BLaER1 treated with 17β-estradiol and CSF1 and Interleukin-3, amounts not matched to agents 10 nM and 100 nM (cell line): ENCODE measurements at regions not wholly inside any gene's neighbourhood (a gene's known extent, or its start where the extent isn't known, plus 50 kb on each side); places are given as distances from the start of the nearest gene placed in this dataset.
A peak's percentile ranks its signal among the peaks of the same experiment; 100 is the strongest.

Source experiments
- H3K27ac ChIP-seq, 11 experiments: shearing (Covaris generic); formaldehyde crosslinking; 2 replicates each; pipeline ENCODE4 v1.8.1; 2022
- H3K27me3 ChIP-seq, 11 experiments: shearing (Covaris generic); formaldehyde crosslinking; 2 replicates each; pipeline ENCODE4 v1.8.1; 2022
- H3K36me3 ChIP-seq, 11 experiments: shearing (Covaris generic); formaldehyde crosslinking; 2 replicates each; pipeline ENCODE4 v1.8.1; 2022
- H3K4me1 ChIP-seq, 10 experiments: shearing (Covaris generic); formaldehyde crosslinking; 2 replicates each; pipeline ENCODE4 v1.8.1; 2022
- H3K4me2 ChIP-seq, 11 experiments: shearing (Covaris generic); formaldehyde crosslinking; 2 replicates each; pipeline ENCODE4 v1.8.1; 2022
- H3K4me3 ChIP-seq, 10 experiments: shearing (Covaris generic); formaldehyde crosslinking; 2 replicates each; pipeline ENCODE4 v1.8.1; 2022
- H3K9ac ChIP-seq, 11 experiments: shearing (Covaris generic); formaldehyde crosslinking; 2 replicates each; pipeline ENCODE4 v1.8.1; 2022
- H3K9me3 ChIP-seq, 11 experiments: shearing (Covaris generic); formaldehyde crosslinking; replicated peaks in 1 of 11; 2 replicates each; pipeline ENCODE4 v1.8.1; 2022
- H4K20me1 ChIP-seq, 11 experiments: shearing (Covaris generic); formaldehyde crosslinking; 2 replicates each; pipeline ENCODE4 v1.8.1; 2022
- Cebpa-rat ChIP-seq, 11 experiments: shearing (Covaris generic); IDR thresholded peaks; 2 replicates each; pipeline ENCODE4 v1.8.1; 2022

DNA sequence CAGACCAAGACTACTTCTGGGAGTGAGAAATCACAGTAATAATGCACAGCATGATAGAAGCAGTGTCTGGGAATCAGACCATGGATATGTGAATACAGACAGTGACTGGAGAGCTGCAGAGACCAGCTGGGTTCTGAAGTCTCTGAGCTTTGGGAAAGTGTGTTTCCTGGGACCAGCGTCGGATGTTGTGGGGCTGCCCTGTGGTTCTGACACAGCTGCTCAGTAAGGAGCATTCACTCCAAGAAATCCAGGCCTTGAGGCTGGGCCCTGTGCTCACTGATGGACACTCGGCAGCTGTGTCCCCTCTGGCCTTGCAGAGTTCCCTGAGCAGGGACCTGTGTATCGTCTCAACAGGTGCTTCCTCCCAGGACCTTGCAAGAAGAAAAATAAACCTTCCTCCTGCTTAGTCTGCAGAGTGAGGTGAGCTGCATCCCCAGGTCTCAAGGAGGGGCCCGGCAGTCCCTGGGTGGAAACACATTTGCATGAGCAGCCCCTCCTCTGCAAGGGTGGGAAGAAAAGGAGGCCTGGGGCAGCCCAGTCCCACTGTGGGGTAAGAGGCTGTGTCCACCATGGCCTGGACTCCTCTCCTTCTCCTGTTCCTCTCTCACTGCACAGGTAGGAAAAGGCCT, 107.9 kb downstream of the VPREB1 start:
- no peak for TF ChIP-seq Cebpa-rat (IDR thresholded peaks at IDR 0.05)
- peaks cover 8 to 84% (median 59%) of the 10 kb centered on the region in 10 experiments for H3K4me1 ChIP-seq
- H3K36me3 ChIP-seq: no peaks in the 10 kb centered on the region
- no peaks in the 10 kb centered on the region for H3K9me3 ChIP-seq
- no peak overlapping the region for H3K9ac ChIP-seq
- H3K4me3 ChIP-seq: no peak overlapping the region
- H3K27me3 ChIP-seq: no peaks in the 10 kb centered on the region
- peak overlapping the region in 9 of 11 experiments; percentile 33 to 79 (median 68); a peak in 17 of 22 replicates for H3K4me2 ChIP-seq
- no peaks in the 10 kb centered on the region; a peak in 1 of 22 replicates for H4K20me1 ChIP-seq
- H3K27ac ChIP-seq: no peak overlapping the region

GRCh38 chr22:22355096-22355834, 110.7 kb downstream of the VPREB1 start:
- peaks cover 9 to 73% (median 59%) of the 10 kb centered on the region in 10 experiments for H3K4me1 ChIP-seq
- H3K27me3 ChIP-seq: no peaks in the 10 kb centered on the region
- no peaks in the 10 kb centered on the region for H3K36me3 ChIP-seq
- no peak for TF ChIP-seq Cebpa-rat (IDR thresholded peaks at IDR 0.05)
- H3K27ac ChIP-seq: no peak overlapping the region
- no peak overlapping the region for H3K4me3 ChIP-seq
- H3K9ac ChIP-seq: no peak overlapping the region
- no peaks in the 10 kb centered on the region; a peak in 1 of 22 replicates for H4K20me1 ChIP-seq
- no peaks in the 10 kb centered on the region for H3K9me3 ChIP-seq
- H3K4me2 ChIP-seq: peak overlapping the region in 7 of 11 experiments; percentile 35 to 79 (median 71); a peak in 9 of 22 replicates

DNA sequence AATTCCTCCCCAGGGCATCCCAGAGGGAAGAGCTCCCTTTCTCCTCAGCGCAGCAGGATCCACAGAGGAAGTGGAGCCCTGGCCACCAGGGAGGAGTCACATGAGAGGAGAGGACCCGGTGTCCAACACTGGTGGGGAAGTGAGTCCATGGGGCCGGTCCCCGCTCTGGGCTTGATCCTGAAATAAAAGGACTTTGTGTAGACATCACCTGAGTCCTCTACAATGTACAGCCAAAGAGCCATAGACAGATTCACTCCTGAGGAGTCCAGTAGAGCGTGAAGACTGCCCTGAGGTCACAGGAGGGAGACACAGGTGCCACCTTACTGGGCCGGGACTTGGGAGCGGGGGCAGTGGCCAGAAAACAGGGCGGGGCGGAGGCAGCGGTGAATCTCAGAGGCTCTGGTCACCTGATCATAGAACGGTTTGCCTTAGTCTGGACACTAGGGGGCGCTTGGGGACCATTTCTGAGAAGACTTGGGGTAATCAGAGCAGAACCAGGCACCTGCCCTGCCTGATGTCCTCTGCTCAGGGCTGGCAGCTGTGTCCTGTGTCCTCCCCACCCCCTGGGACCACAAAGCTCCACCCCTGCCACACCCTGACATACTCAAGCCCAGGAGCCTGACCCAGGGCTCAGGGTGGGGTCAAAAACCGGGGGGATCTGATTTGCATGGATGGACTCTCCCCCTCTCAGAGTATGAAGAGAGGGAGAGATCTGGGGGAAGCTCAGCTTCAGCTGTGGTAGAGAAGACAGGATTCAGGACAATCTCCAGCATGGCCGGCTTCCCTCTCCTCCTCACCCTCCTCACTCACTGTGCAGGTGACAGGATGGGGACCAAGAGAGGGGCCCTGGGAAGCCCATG, 112.7 kb downstream of the VPREB1 start:
- peaks cover 9 to 64% (median 53%) of the 10 kb centered on the region in 10 experiments for H3K4me1 ChIP-seq
- peak overlapping the region; percentile 65 to 90 (median 74) for H3K4me2 ChIP-seq
- H3K27me3 ChIP-seq: no peaks in the 10 kb centered on the region
- H3K9me3 ChIP-seq: peaks cover 0 to 4% (median 0%) of the 10 kb centered on the region in 11 experiments; a peak in 1 of 22 replicates
- no peaks in the 10 kb centered on the region; a peak in 1 of 22 replicates for H4K20me1 ChIP-seq
- H3K36me3 ChIP-seq: no peaks in the 10 kb centered on the region
- 0 out of 20 replicates have a peak overlapping the region, but pooled peaks of 2 of the 10 experiments have one; percentile 6 to 20 for H3K4me3 ChIP-seq
- peak overlapping the region in 9 of 11 experiments; percentile 30 to 60 (median 48); a peak in 12 of 22 replicates for H3K9ac ChIP-seq
- peak overlapping the region in 7 of 11 experiments; percentile 54 to 74 (median 60); a peak in 12 of 22 replicates for H3K27ac ChIP-seq
- no peak for TF ChIP-seq Cebpa-rat (IDR thresholded peaks at IDR 0.05)

GRCh38 chr22:22358152-22358551, 113.6 kb downstream of the VPREB1 start:
- Histone ChIP-seq H3K27ac (peak overlapping the region in 7 of 11 experiments; percentile 54 to 74 (median 60); a peak in 12 of 22 replicates), H3K4me2 (peak overlapping the region; percentile 65 to 90 (median 74); a peak in 19 of 22 replicates), H3K36me3 (no peaks in the 10 kb centered on the region), H4K20me1 (no peaks in the 10 kb centered on the region), H3K4me3 (no peak overlapping the region), H3K9me3 (peaks cover 0 to 4% (median 0%) of the 10 kb centered on the region in 11 experiments; a peak in 1 of 22 replicates), H3K9ac (peak overlapping the region in 6 of 11 experiments; percentile 35 to 60 (median 52); a peak in 8 of 22 replicates), H3K4me1 (peaks cover 17 to 63% (median 50%) of the 10 kb centered on the region in 10 experiments), H3K27me3 (no peaks in the 10 kb centered on the region)
- no peak for TF ChIP-seq Cebpa-rat (IDR thresholded peaks at IDR 0.05)

- peak overlapping the region in 7 of 11 experiments; percentile 65 to 83 (median 74); a peak in 12 of 22 replicates for H3K4me2 ChIP-seq
Measured at GRCh38 chr22:22358686-22359085, 114.1 kb downstream of the VPREB1 start.

DNA sequence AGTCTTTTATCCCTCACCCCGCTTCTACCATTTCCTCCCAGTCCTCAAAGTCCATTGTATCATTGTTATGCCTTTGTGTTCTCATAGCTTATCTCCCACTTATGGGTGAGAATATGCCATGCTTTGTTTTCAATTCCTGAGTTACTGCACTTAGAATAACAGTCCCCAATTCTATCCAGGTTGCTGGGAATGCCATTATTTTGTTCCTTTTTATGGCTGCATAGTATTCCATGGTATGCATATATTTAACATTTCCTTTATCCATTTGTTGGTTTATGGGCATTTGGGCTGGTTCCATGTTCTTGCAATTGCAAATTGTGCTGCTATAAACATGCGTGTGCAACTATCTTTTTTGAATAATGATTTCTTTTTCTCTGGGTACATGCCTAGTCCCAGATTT, 114.9 kb downstream of the VPREB1 start:
- no peak for TF ChIP-seq Cebpa-rat (IDR thresholded peaks at IDR 0.05)
- Histone ChIP-seq H3K36me3 (no peaks in the 10 kb centered on the region), H3K9me3 (peaks cover 0 to 4% (median 0%) of the 10 kb centered on the region in 11 experiments; a peak in 1 of 22 replicates), H3K27ac (no peak overlapping the region), H4K20me1 (no peaks in the 10 kb centered on the region), H3K4me2 (no peak overlapping the region), H3K4me3 (no peak overlapping the region), H3K4me1 (peaks cover 22 to 55% (median 40%) of the 10 kb centered on the region in 10 experiments), H3K9ac (no peak overlapping the region), H3K27me3 (no peaks in the 10 kb centered on the region)

More at GRCh38 chr22:22358686-22359085, 114.1 kb downstream of the VPREB1 start:
- H4K20me1 ChIP-seq: no peaks in the 10 kb centered on the region
- H3K9ac ChIP-seq: no peak overlapping the region
- H3K4me3 ChIP-seq: no peak overlapping the region
- peaks cover 0 to 4% (median 0%) of the 10 kb centered on the region in 11 experiments; a peak in 1 of 22 replicates for H3K9me3 ChIP-seq
- H3K4me1 ChIP-seq: peaks cover 22 to 63% (median 48%) of the 10 kb centered on the region in 10 experiments
- no peaks in the 10 kb centered on the region for H3K36me3 ChIP-seq
- peak overlapping the region in 2 of 11 experiments; percentile 73 to 74; a peak in 1 of 22 replicates for H3K27ac ChIP-seq
- H3K27me3 ChIP-seq: no peaks in the 10 kb centered on the region
- TF ChIP-seq Cebpa-rat (IDR thresholded peaks at IDR 0.05): no peak

- H4K20me1 ChIP-seq: no peaks in the 10 kb centered on the region
- H3K27me3 ChIP-seq: no peaks in the 10 kb centered on the region
- H3K4me3 ChIP-seq: no peak overlapping the region
Measured at GRCh38 chr22:22360014-22360413, 115.4 kb downstream of the VPREB1 start.

GRCh38 chr22:22362311-22362710, 117.7 kb downstream of the VPREB1 start:
- peaks cover 0 to 4% (median 0%) of the 10 kb centered on the region in 11 experiments; a peak in 1 of 22 replicates for H3K9me3 ChIP-seq
- no peak overlapping the region for H3K9ac ChIP-seq
- H3K36me3 ChIP-seq: no peaks in the 10 kb centered on the region
- peaks cover 27 to 46% (median 36%) of the 10 kb centered on the region in 10 experiments for H3K4me1 ChIP-seq
- no peak overlapping the region for H3K4me3 ChIP-seq
- H3K27ac ChIP-seq: no peak overlapping the region
- H4K20me1 ChIP-seq: no peaks in the 10 kb centered on the region
- H3K4me2 ChIP-seq: peak overlapping the region in 7 of 11 experiments; percentile 6 to 33 (median 29); a peak in 4 of 22 replicates
- no peaks in the 10 kb centered on the region for H3K27me3 ChIP-seq
- no peak for TF ChIP-seq Cebpa-rat (IDR thresholded peaks at IDR 0.05)

More at GRCh38 chr22:22360014-22360413, 115.4 kb downstream of the VPREB1 start:
- no peak for TF ChIP-seq Cebpa-rat (IDR thresholded peaks at IDR 0.05)
- Histone ChIP-seq H3K4me1 (peaks cover 22 to 50% (median 35%) of the 10 kb centered on the region in 10 experiments), H3K36me3 (no peaks in the 10 kb centered on the region), H3K27ac (no peak overlapping the region), H3K4me2 (no peak overlapping the region), H3K9ac (no peak overlapping the region), H3K9me3 (peaks cover 0 to 4% (median 0%) of the 10 kb centered on the region in 11 experiments; a peak in 1 of 22 replicates)
